Neural progenitor cell (in vitro differentiated cells): ENCODE measurements at regions not wholly inside any gene's neighbourhood (a gene's known extent, or its start where the extent isn't known, plus 50 kb on each side); places are given as distances from the start of the nearest gene placed in this dataset.

Experiments
- DNase-seq: peaks from one replicate; pipeline ENCODE4 v3.0.0-alpha.2; 2016; ENCODE audit warnings: low spot score
- H2AFZ ChIP-seq: fragments of 200-600 bp; sonication (generic); replicated peaks from 2 replicates; pipeline ENCODE4 v1.6.1; 2016; ENCODE audit warnings: antibody characterized with exemption
- H3F3A ChIP-seq: fragments of 200-600 bp; sonication (generic); 2 replicates; pipeline ENCODE4 v1.6.1; 2016; ENCODE audit warnings: antibody characterized with exemption, low read depth
- H3K27ac ChIP-seq: fragments of 200-600 bp; sonication (generic); 2 replicates; pipeline ENCODE4 v1.5.1; 2016; ENCODE audit warnings: mild to moderate bottlenecking
- H3K27me3 ChIP-seq: fragments of 200-600 bp; sonication (generic); 2 replicates; pipeline ENCODE4 v1.6.1; 2016; ENCODE audit warnings: mild to moderate bottlenecking, moderate library complexity
- H3K36me3 ChIP-seq: fragments of 200-600 bp; sonication (generic); 2 replicates; pipeline ENCODE4 v1.5.1; 2016
- H3K4me1 ChIP-seq: fragments of 200-600 bp; sonication (generic); 2 replicates; pipeline ENCODE4 v1.6.1; 2016; ENCODE audit warnings: mixed run types
- H3K4me2 ChIP-seq: fragments of 200-600 bp; sonication (generic); 2 replicates; pipeline ENCODE4 v1.6.1; 2016
- H3K4me3 ChIP-seq: fragments of 200-600 bp; sonication (generic); 2 replicates; pipeline ENCODE4 v1.5.1; 2016
- H3K79me2 ChIP-seq: fragments of 200-600 bp; sonication (generic); 2 replicates; pipeline ENCODE4 v1.6.1; 2016; ENCODE audit warnings: low read depth
- H3K9ac ChIP-seq: fragments of 200-600 bp; sonication (generic); 2 replicates; pipeline ENCODE4 v1.6.1; 2016
- H3K9me3 ChIP-seq: fragments of 200-600 bp; sonication (generic); 2 replicates; pipeline ENCODE4 v1.5.1; 2016; ENCODE audit warnings: low read depth
- H4K20me1 ChIP-seq: fragments of 200-600 bp; sonication (generic); 2 replicates; pipeline ENCODE4 v1.6.1; 2016; ENCODE audit warnings: low read depth
- H3K27ac Mint-ChIP-seq: 3 replicates; pipeline ENCODE4 v1.8.0; 2021; ENCODE audit warnings: mixed read lengths
- H3K27me3 Mint-ChIP-seq: 2 replicates; pipeline ENCODE4 v1.8.0; 2022; ENCODE audit warnings: low read depth, mild to moderate bottlenecking, inconsistent platforms, moderate library complexity, mixed read lengths; ENCODE audit not compliant: insufficient read depth
- H3K36me3 Mint-ChIP-seq: 3 replicates; pipeline ENCODE4 v1.8.0; 2021; ENCODE audit warnings: mixed read lengths
- H3K4me1 Mint-ChIP-seq: 3 replicates; pipeline ENCODE4 v1.8.0; 2021; ENCODE audit warnings: mixed read lengths
- H3K4me3 Mint-ChIP-seq: 3 replicates; pipeline ENCODE4 v1.8.0; 2021; ENCODE audit warnings: mild to moderate bottlenecking, moderate library complexity, mixed read lengths
- H3K9me3 Mint-ChIP-seq: 3 replicates; pipeline ENCODE4 v1.8.0; 2020; ENCODE audit warnings: mixed read lengths
- CTCF ChIP-seq: fragments of 200-600 bp; sonication (generic); IDR thresholded peaks from 2 replicates; pipeline ENCODE4 v1.5.1; 2017; ENCODE audit warnings: antibody characterized with exemption, mild to moderate bottlenecking
- EZH2 ChIP-seq: fragments of 200-600 bp; sonication (generic); IDR thresholded peaks from 2 replicates; pipeline ENCODE4 v1.6.1; 2017; ENCODE audit warnings: antibody characterized with exemption, mild to moderate bottlenecking, moderate library complexity
- EZH2phosphoT487 ChIP-seq: fragments of 200-600 bp; sonication (generic); IDR thresholded peaks from 2 replicates; pipeline ENCODE4 v1.6.1; 2017; ENCODE audit warnings: antibody characterized with exemption

GRCh38 chr6:150486048-150486447 lies 113.6 kb upstream of the PLEKHG1 start:
- Histone ChIP-seq H3K27ac (no peak overlapping the region), H3K9me3 (no peaks in the 10 kb centered on the region), H3K9ac (no peak overlapping the region), H3K4me2 (no peak overlapping the region), H3K4me3 (no peak overlapping the region), H3K79me2 (no peaks in the 10 kb centered on the region), H3F3A (no peaks in the 10 kb centered on the region), H4K20me1 (no peaks in the 10 kb centered on the region), H2AFZ (no peak overlapping the region), H3K36me3 (no peaks in the 10 kb centered on the region), H3K27me3 (no peaks in the 10 kb centered on the region), H3K4me1 (no peaks in the 10 kb centered on the region)
- no peak overlapping the region for H3K27ac Mint-ChIP-seq
- no peak overlapping the region for H3K4me3 Mint-ChIP-seq
- H3K4me1 Mint-ChIP-seq, result peaks cover 8% of the 10 kb centered on the region
- no peak for DNase-seq
- H3K27me3 Mint-ChIP-seq, result no peaks in the 10 kb centered on the region
- TF ChIP-seq CTCF (no peak), EZH2phosphoT487 (no peak), EZH2 (no peak)
- H3K36me3 Mint-ChIP-seq, result no peaks in the 10 kb centered on the region
- H3K9me3 Mint-ChIP-seq, result peaks cover 9% of the 10 kb centered on the region

GRCh38 chr6:150490586-150490985 lies 109.1 kb upstream of the PLEKHG1 start:
- no peak overlapping the region for H3K9ac ChIP-seq

GRCh38 chr6:150491131-150491810 lies 108.4 kb upstream of the PLEKHG1 start:
- Histone ChIP-seq H2AFZ (no peak overlapping the region), H3K4me2 (no peak overlapping the region)

More at GRCh38 chr6:150490586-150490985, 109.1 kb upstream of the PLEKHG1 start:
- H3K4me1 ChIP-seq, result no peaks in the 10 kb centered on the region
- H2AFZ ChIP-seq, result no peak overlapping the region
- H3K9me3 ChIP-seq, result no peaks in the 10 kb centered on the region
- no peaks in the 10 kb centered on the region for H4K20me1 ChIP-seq
- Mint-ChIP-seq H3K36me3 (no peaks in the 10 kb centered on the region), H3K4me1 (peaks cover 8% of the 10 kb centered on the region), H3K4me3 (no peak overlapping the region), H3K27ac (no peak overlapping the region), H3K9me3 (peaks cover 8% of the 10 kb centered on the region), H3K27me3 (peaks cover 4% of the 10 kb centered on the region)
- H3K4me3 ChIP-seq, result no peak overlapping the region
- H3K27ac ChIP-seq, result no peak overlapping the region
- no peak overlapping the region for H3K4me2 ChIP-seq
- H3K79me2 ChIP-seq, result no peaks in the 10 kb centered on the region
- TF ChIP-seq CTCF (no peak), EZH2phosphoT487 (no peak), EZH2 (no peak)
- no peak for DNase-seq
- H3K36me3 ChIP-seq, result no peaks in the 10 kb centered on the region
- H3F3A ChIP-seq, result no peaks in the 10 kb centered on the region
- no peaks in the 10 kb centered on the region for H3K27me3 ChIP-seq

More at GRCh38 chr6:150491131-150491810, 108.4 kb upstream of the PLEKHG1 start:
- Mint-ChIP-seq H3K4me1 (peaks cover 5% of the 10 kb centered on the region), H3K9me3 (peaks cover 8% of the 10 kb centered on the region), H3K4me3 (no peak overlapping the region), H3K27ac (no peak overlapping the region), H3K36me3 (no peaks in the 10 kb centered on the region), H3K27me3 (peaks cover 4% of the 10 kb centered on the region)
- no peak for DNase-seq
- Histone ChIP-seq H3K9me3 (no peaks in the 10 kb centered on the region), H3K79me2 (no peaks in the 10 kb centered on the region), H3K9ac (no peak overlapping the region), H3K4me3 (no peak overlapping the region), H3K36me3 (no peaks in the 10 kb centered on the region), H4K20me1 (no peaks in the 10 kb centered on the region), H3K27me3 (no peaks in the 10 kb centered on the region), H3K4me1 (no peaks in the 10 kb centered on the region), H3K27ac (no peak overlapping the region), H3F3A (no peaks in the 10 kb centered on the region)
- TF ChIP-seq EZH2phosphoT487 (no peak), EZH2 (no peak), CTCF (no peak)
